Endothelial cell of umbilical vein (primary cell): ENCODE measurements at regions not wholly inside any gene's neighbourhood (a gene's known extent, or its start where the extent isn't known, plus 50 kb on each side); places are given as distances from the start of the nearest gene placed in this dataset.

ENCODE experiments used
- BruUV-seq: library from RNA; stranded (reverse); fragments of 400-500 nt; replicated peaks from 2 replicates; lab custom pipeline; 2021; lab: Mats Ljungman, UMichigan
- CTCF ChIA-PET: fragments of 300-600, 350-600 bp; sonication (Branson Sonifier 250); formaldehyde crosslinking; loops from one replicate; lab custom pipeline; 2021; ENCODE audit warnings: antibody characterized with exemption, inconsistent platforms; lab: Charles Lee
- POLR2A ChIA-PET: fragments of 300-600, 350-600 bp; sonication (Branson Sonifier 250); formaldehyde crosslinking; loops from one replicate; lab custom pipeline; 2021; ENCODE audit warnings: antibody characterized with exemption, inconsistent platforms; lab: Charles Lee
- DNase-seq: peaks from one replicate; pipeline ENCODE4 v3.0.0-alpha.2; 2011; ENCODE audit warnings: low read depth, low spot score
- FAIRE-seq: peaks from 2 replicates; lab custom pipeline; 2011; peaks lifted over from hg19 to GRCh38; lab: Jason Lieb, UNC
- H2AFZ ChIP-seq: 2 replicates; pipeline ENCODE4 v1.6.0; 2012; ENCODE audit warnings: low read depth, low read length, control low read depth, inconsistent platforms
- H3K27ac ChIP-seq: 2 replicates; pipeline ENCODE4 v1.5.1; 2011; ENCODE audit warnings: low read depth, mild to moderate bottlenecking, control low read depth, low read length, moderate library complexity; ENCODE audit not compliant: insufficient read depth
- H3K27me3 ChIP-seq, 2 experiments: 2 replicates each; pipeline versions ENCODE4 v1.6.0 to v1.6.1; 2011; ENCODE audit warnings: low read length in 2 of 2, mixed read lengths in 1 of 2; ENCODE audit not compliant: control insufficient read depth in 2 of 2, insufficient read depth in 2 of 2
- H3K36me3 ChIP-seq, 2 experiments: 2 replicates in 1 of 2; 3 replicates in 1 of 2; pipeline ENCODE4 v1.5.1; 2011; ENCODE audit warnings: low read length in 2 of 2, mild to moderate bottlenecking in 1 of 2, moderate library complexity in 1 of 2; ENCODE audit not compliant: control insufficient read depth in 2 of 2, insufficient read depth in 2 of 2; ENCODE audit errors: extremely low read depth in 1 of 2
- H3K4me1 ChIP-seq: 3 replicates; pipeline ENCODE4 v1.5.1; 2011; ENCODE audit warnings: mild to moderate bottlenecking, low read length; ENCODE audit not compliant: control insufficient read depth, insufficient read depth; ENCODE audit errors: extremely low read depth
- H3K4me2 ChIP-seq: 2 replicates; pipeline ENCODE4 v1.6.1; 2011; ENCODE audit warnings: low read length, control low read depth, mixed read lengths; ENCODE audit not compliant: insufficient read depth
- H3K4me3 ChIP-seq, 3 experiments: fragments of 200-600 bp in 1 of 3; sonication (generic), shearing (Covaris generic) in 1 of 3; replicated peaks in 1 of 3; 2 replicates each; pipeline ENCODE4 v1.5.1; 2011 to 2016; ENCODE audit warnings: control low read depth in 3 of 3, low read length in 3 of 3, mild to moderate bottlenecking in 2 of 3, inconsistent platforms in 1 of 3, low read depth in 1 of 3, moderate library complexity in 1 of 3; ENCODE audit not compliant: insufficient read depth in 1 of 3
- H3K79me2 ChIP-seq: 2 replicates; pipeline ENCODE4 v1.6.0; 2012; ENCODE audit warnings: low read length, inconsistent platforms; ENCODE audit not compliant: control insufficient read depth, insufficient read depth
- H3K9ac ChIP-seq: replicated peaks from 2 replicates; pipeline ENCODE3; 2011; ENCODE audit warnings: low read length, control low read depth; ENCODE audit not compliant: insufficient read depth; ENCODE audit errors: extremely low read depth
- H3K9me1 ChIP-seq: replicated peaks from 3 replicates; pipeline ENCODE4 v1.6.0; 2011; ENCODE audit warnings: mild to moderate bottlenecking, low read length; ENCODE audit not compliant: control insufficient read depth, insufficient read depth; ENCODE audit errors: extremely low read depth
- H3K9me3 ChIP-seq: replicated peaks from 2 replicates; pipeline ENCODE4 v1.5.1; 2012; ENCODE audit warnings: low read length, inconsistent platforms; ENCODE audit not compliant: control insufficient read depth, insufficient read depth
- H4K20me1 ChIP-seq: replicated peaks from 2 replicates; pipeline ENCODE3; 2011; ENCODE audit warnings: mild to moderate bottlenecking, low read length; ENCODE audit not compliant: control insufficient read depth, insufficient read depth; ENCODE audit errors: extremely low read depth
- CTCF ChIP-seq, 2 donors: IDR thresholded peaks; 1 replicate in 1 of 2; 2 replicates in 1 of 2; pipeline ENCODE4 v1.5.1; 2011; ENCODE audit warnings: low read length in 2 of 2, mild to moderate bottlenecking in 2 of 2, moderate library complexity in 2 of 2, control low read depth in 1 of 2, inconsistent platforms in 1 of 2, low read depth in 1 of 2; ENCODE audit not compliant: insufficient read depth in 1 of 2; ENCODE audit errors: extremely low read depth in 1 of 2
- EZH2 ChIP-seq: IDR thresholded peaks from 2 replicates; pipeline ENCODE4 v1.6.1; 2012; ENCODE audit warnings: borderline replicate concordance, low read depth, mild to moderate bottlenecking, moderate library complexity, low read length, inconsistent platforms; ENCODE audit not compliant: severe bottlenecking
- FOS ChIP-seq: IDR thresholded peaks from 2 replicates; pipeline ENCODE4 v1.6.1; 2011; ENCODE audit warnings: mild to moderate bottlenecking, low read length, moderate library complexity, borderline replicate concordance; ENCODE audit not compliant: insufficient read depth
- GATA2 ChIP-seq: IDR thresholded peaks from 2 replicates; pipeline ENCODE4 v1.7.0; 2011; ENCODE audit warnings: low read depth, mild to moderate bottlenecking, moderate library complexity, mixed read lengths, low read length; ENCODE audit not compliant: insufficient read length, insufficient read depth
- JUN ChIP-seq: IDR thresholded peaks from 2 replicates; pipeline ENCODE4 v1.6.1; 2011; ENCODE audit warnings: borderline replicate concordance, low read depth; ENCODE audit not compliant: insufficient read length, insufficient read depth
- MYC ChIP-seq: IDR thresholded peaks from one replicate; pipeline ENCODE4 v1.6.1; 2011; ENCODE audit warnings: mild to moderate bottlenecking, low read depth, low read length
- POLR2A ChIP-seq: IDR thresholded peaks from 2 replicates; pipeline ENCODE4 v1.6.1; 2012; ENCODE audit warnings: low read depth, mild to moderate bottlenecking, control low read depth, low read length
- POLR2AphosphoS5 ChIP-seq: IDR thresholded peaks from 2 replicates; pipeline ENCODE4 v1.6.1; 2012; ENCODE audit warnings: low read depth, mild to moderate bottlenecking, control low read depth, low read length, moderate library complexity; ENCODE audit not compliant: insufficient read depth
- dilution Hi-C: fragments of 300-500 bp; cut with MboI; formaldehyde crosslinking; loops from one replicate; pipeline ENCODE4 v1.15.0; 2019; ENCODE audit warnings: low sequenced_read_pairs; ENCODE audit not compliant: extremely low pct_ligation_motif_present
- intact Hi-C: fragments of 100-400 bp; cut with micrococcal nuclease; formaldehyde crosslinking; loops from one replicate; pipeline ENCODE4 v1.10.0; 2022

GRCh38 chr3:194971009-194971408 lies 285.3 kb downstream of the FAM43A start:
- ChIA-PET CTCF (interaction anchor here (0.9 to 1.6 kb wide), 3 partner anchors 9 to 288 kb away, joined by 3 to 4 read pairs (median 3); no protein-coding TSS in a partner anchor), POLR2A (no interaction called here)
- no peak overlapping the region for H3K4me2 ChIP-seq
- no peaks in the 10 kb centered on the region for H3K9me3 ChIP-seq
- H3K27me3 ChIP-seq: no peaks in the 10 kb centered on the region
- H3K4me1 ChIP-seq: no peaks in the 10 kb centered on the region
- DNase-seq (no peak), FAIRE-seq (no peak)
- H4K20me1 ChIP-seq: no peaks in the 10 kb centered on the region
- no peak overlapping the region for H3K9ac ChIP-seq
- TF ChIP-seq GATA2: no peak
- TF ChIP-seq MYC: no peak
- no peak for TF ChIP-seq CTCF (IDR thresholded peaks at IDR 0.05; ENCODE audit: extremely low read depth in 1 of 2, insufficient read depth in 1 of 2, low read depth in 1 of 2, low read length in 2 of 2)
- TF ChIP-seq JUN: no peak
- no peak for TF ChIP-seq POLR2A
- TF ChIP-seq EZH2: no peak
- no peak for TF ChIP-seq POLR2AphosphoS5
- TF ChIP-seq FOS: no peak
- intact Hi-C loops (no loop called here), dilution Hi-C loops (no loop called here)
- no peak overlapping the region for H3K27ac ChIP-seq
- no peaks in the 10 kb centered on the region for H3K9me1 ChIP-seq
- no peak overlapping the region for H2AFZ ChIP-seq
- H3K79me2 ChIP-seq: no peaks in the 10 kb centered on the region
- no peak overlapping the region for H3K4me3 ChIP-seq
- no peaks in the 10 kb centered on the region for H3K36me3 ChIP-seq
- no TSS peak for BruUV-seq
